K562 (cell line): ENCODE measurements at regions not wholly inside any gene's neighbourhood (a gene's known extent, or its start where the extent isn't known, plus 50 kb on each side); places are given as distances from the start of the nearest gene placed in this dataset.

Experiments used
- CBX5 ChIP-seq: IDR thresholded peaks from 2 replicates; pipeline ENCODE4 v1.6.1; 2014; ENCODE audit warnings: low read depth, borderline replicate concordance
- EZH2 ChIP-seq: IDR thresholded peaks from 2 replicates; pipeline ENCODE4 v1.6.1; 2012; ENCODE audit warnings: low read depth, mild to moderate bottlenecking, inconsistent platforms, low read length, borderline replicate concordance
- GTF3C2 ChIP-seq: IDR thresholded peaks from 3 replicates; pipeline ENCODE4 v1.6.1; 2011; ENCODE audit warnings: borderline replicate concordance, mild to moderate bottlenecking, moderate library complexity; ENCODE audit not compliant: insufficient read length; ENCODE audit errors: extremely low read depth
- ID3 ChIP-seq, 2 experiments: fragments of 250-450 bp in 1 of 2; fragments of 450-650 bp in 1 of 2; sonication (Bioruptor Pico) in 1 of 2; IDR thresholded peaks; 2 replicates each; pipeline versions ENCODE4 v1.6.1 to v1.8.0; 2016 to 2021; ENCODE audit warnings: mild to moderate bottlenecking in 2 of 2, moderate library complexity in 2 of 2, missing compliant biosample characterization in 1 of 2, missing genetic modification characterization in 1 of 2
- RAD21 ChIP-seq, 2 experiments: fragments of 250-450 bp in 1 of 2; fragments of 450-650 bp in 1 of 2; sonication (Bioruptor Pico) in 1 of 2; formaldehyde crosslinking in 1 of 2; IDR thresholded peaks in 1 of 2; conservative IDR thresholded peaks in 1 of 2; 2 replicates each; pipeline versions ENCODE4 v1.4.0 to v1.8.0; 2020 to 2022; ENCODE audit warnings: mild to moderate bottlenecking in 2 of 2, moderate library complexity in 1 of 2
- RBFOX2 ChIP-seq: fragments of 200-400 bp; formaldehyde crosslinking; IDR thresholded peaks from 2 replicates; pipeline ENCODE4 v1.6.1; 2017; ENCODE audit warnings: low read depth, mild to moderate bottlenecking, low read length, moderate library complexity
- TRIM24 ChIP-seq, 2 experiments: fragments of 450-650 bp; IDR thresholded peaks; 2 replicates each; pipeline ENCODE4 v1.6.1; 2016
- ZBTB26 ChIP-seq: fragments of 450-650 bp; formaldehyde crosslinking; IDR thresholded peaks from 2 replicates; pipeline ENCODE4 v1.4.0; 2022; ENCODE audit warnings: missing genetic modification characterization

- TF ChIP-seq RBFOX2 (no peak), EZH2 (no peak), ID3 (CRISPR knock-in tag; IDR thresholded peaks at IDR 0.05) (no peak), ID3 (tag; IDR thresholded peaks at IDR 0.05) (no peak), GTF3C2 (no peak), ZBTB26 (CRISPR knock-in tag) (no peak), RAD21 (CRISPR knock-in tag; conservative IDR thresholded peaks at IDR 0.05 in 1 of 2, IDR thresholded peaks at IDR 0.05 in 1 of 2) (no peak), CBX5 (no peak), TRIM24 (IDR thresholded peaks at IDR 0.05) (no peak)
These were observed 83.0 kb downstream of the RIPK4 start (continued) for GRCh38 chr21:41683815-41684214.
